Testis (tissue), 2 donors: ENCODE measurements at regions not wholly inside any gene's neighbourhood (a gene's known extent, or its start where the extent isn't known, plus 50 kb on each side); places are given as distances from the start of the nearest gene placed in this dataset.

Source experiments
- POLR2A ChIP-seq: fragments of 450-650 bp; IDR thresholded peaks from one replicate; pipeline ENCODE4 v1.6.1; 2017; ENCODE audit warnings: antibody characterized with exemption, mild to moderate bottlenecking, moderate library complexity
- TF ChIP-seq, protein P1 (sequence below), 3 experiments: fragments of 450-650 bp in 2 of 3; fragments of 200-600 bp in 1 of 3; sonication (generic) in 1 of 3; IDR thresholded peaks; one replicate each; pipeline ENCODE4 v1.5.1; 2016 to 2019; ENCODE audit warnings: antibody characterized with exemption in 3 of 3, mild to moderate bottlenecking in 2 of 3, moderate library complexity in 1 of 3

DNA sequence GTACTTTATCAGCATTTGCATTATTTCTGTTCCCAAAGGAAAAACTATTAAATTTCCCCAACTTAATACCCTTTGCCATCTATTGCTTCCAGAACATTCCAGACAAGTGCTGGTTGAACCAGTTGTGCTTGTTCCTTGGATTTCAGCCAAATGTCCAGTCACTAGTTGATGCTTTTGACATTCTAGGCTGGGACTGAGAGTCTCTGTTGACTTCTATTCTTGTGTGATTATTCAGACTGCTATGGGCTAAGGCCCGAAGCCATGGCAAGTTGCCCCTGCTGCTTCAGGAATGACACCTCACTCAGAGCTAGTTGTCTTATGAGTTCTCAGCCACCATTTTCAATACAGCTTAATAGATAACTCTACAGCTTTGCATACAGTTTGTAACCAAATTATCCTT lies 458.1 kb upstream of the ARGLU1 start:
- TF ChIP-seq, protein P1, sequence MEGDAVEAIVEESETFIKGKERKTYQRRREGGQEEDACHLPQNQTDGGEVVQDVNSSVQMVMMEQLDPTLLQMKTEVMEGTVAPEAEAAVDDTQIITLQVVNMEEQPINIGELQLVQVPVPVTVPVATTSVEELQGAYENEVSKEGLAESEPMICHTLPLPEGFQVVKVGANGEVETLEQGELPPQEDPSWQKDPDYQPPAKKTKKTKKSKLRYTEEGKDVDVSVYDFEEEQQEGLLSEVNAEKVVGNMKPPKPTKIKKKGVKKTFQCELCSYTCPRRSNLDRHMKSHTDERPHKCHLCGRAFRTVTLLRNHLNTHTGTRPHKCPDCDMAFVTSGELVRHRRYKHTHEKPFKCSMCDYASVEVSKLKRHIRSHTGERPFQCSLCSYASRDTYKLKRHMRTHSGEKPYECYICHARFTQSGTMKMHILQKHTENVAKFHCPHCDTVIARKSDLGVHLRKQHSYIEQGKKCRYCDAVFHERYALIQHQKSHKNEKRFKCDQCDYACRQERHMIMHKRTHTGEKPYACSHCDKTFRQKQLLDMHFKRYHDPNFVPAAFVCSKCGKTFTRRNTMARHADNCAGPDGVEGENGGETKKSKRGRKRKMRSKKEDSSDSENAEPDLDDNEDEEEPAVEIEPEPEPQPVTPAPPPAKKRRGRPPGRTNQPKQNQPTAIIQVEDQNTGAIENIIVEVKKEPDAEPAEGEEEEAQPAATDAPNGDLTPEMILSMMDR (IDR thresholded peaks at IDR 0.05) = no peak
- TF ChIP-seq POLR2A = no peak
